ENCODE measurements at regions not wholly inside any gene's neighbourhood (a gene's known extent, or its start where the extent isn't known, plus 50 kb on each side); places are given as distances from the start of the nearest gene placed in this dataset.

DNA sequence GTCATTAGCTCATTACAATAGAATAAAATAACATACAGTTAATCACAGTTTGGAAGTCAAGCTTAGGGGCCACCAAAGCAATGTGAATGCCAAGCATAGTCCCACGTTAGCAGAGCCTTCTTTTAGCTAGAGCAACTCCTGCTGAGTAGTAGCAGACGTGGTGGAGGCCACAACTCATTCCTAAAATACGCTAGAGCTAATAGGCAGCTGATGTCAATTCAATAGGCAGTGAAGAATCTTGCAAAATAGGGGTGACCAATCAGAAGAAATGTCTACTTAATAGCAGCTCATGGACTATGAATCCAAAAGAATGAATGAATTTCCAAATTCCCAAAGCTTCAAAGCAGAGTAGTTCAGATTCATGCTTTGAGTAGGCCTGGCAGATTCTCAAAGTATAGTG, 292.9 kb upstream of the RORA start:
- TF ChIP-seq, protein P1, sequence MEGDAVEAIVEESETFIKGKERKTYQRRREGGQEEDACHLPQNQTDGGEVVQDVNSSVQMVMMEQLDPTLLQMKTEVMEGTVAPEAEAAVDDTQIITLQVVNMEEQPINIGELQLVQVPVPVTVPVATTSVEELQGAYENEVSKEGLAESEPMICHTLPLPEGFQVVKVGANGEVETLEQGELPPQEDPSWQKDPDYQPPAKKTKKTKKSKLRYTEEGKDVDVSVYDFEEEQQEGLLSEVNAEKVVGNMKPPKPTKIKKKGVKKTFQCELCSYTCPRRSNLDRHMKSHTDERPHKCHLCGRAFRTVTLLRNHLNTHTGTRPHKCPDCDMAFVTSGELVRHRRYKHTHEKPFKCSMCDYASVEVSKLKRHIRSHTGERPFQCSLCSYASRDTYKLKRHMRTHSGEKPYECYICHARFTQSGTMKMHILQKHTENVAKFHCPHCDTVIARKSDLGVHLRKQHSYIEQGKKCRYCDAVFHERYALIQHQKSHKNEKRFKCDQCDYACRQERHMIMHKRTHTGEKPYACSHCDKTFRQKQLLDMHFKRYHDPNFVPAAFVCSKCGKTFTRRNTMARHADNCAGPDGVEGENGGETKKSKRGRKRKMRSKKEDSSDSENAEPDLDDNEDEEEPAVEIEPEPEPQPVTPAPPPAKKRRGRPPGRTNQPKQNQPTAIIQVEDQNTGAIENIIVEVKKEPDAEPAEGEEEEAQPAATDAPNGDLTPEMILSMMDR (conservative IDR thresholded peaks at IDR 0.05), result no peak
- H3K27me3 Mint-ChIP-seq (ENCODE audit: low read depth), result no peaks in the 10 kb centered on the region
- H3K4me1 Mint-ChIP-seq, result peaks cover 5% of the 10 kb centered on the region
- no peak overlapping the region for H3K4me3 Mint-ChIP-seq
- H3K27ac Mint-ChIP-seq (ENCODE audit: unreplicated experiment), result no peak overlapping the region
- H3K36me3 Mint-ChIP-seq (ENCODE audit: low read depth), result no peaks in the 10 kb centered on the region
- H3K9me3 Mint-ChIP-seq, result no peaks in the 10 kb centered on the region
- no peak for DNase-seq (ENCODE audit: low read depth, low spot score)

DNA sequence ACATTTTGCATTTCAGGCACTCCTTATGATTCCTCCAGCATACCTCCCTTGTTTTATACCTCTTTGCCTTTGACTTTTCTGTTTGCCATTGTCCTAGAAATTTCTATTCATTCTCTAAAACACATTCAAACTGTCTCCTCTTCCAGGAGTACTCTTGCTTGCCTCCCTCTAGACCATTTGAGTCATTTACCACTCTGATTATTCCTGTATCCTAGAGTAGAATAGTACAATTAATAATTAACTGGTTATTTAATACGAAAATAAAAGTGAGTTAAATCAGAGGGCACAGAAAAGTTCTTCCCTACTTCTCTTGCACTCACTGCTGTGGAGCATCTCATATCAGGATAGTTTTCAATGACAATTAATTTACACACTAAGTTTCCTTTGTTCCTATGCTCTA, 290.2 kb upstream of the RORA start:
- Mint-ChIP-seq H3K27me3 (ENCODE audit: low read depth) (no peaks in the 10 kb centered on the region), H3K4me3 (no peak overlapping the region), H3K4me1 (peaks cover 5% of the 10 kb centered on the region), H3K27ac (ENCODE audit: unreplicated experiment) (no peak overlapping the region), H3K9me3 (no peaks in the 10 kb centered on the region), H3K36me3 (ENCODE audit: low read depth) (no peaks in the 10 kb centered on the region)
- no peak for DNase-seq (ENCODE audit: low read depth, low spot score)
- TF ChIP-seq, protein P1 (conservative IDR thresholded peaks at IDR 0.05), result no peak

DNA sequence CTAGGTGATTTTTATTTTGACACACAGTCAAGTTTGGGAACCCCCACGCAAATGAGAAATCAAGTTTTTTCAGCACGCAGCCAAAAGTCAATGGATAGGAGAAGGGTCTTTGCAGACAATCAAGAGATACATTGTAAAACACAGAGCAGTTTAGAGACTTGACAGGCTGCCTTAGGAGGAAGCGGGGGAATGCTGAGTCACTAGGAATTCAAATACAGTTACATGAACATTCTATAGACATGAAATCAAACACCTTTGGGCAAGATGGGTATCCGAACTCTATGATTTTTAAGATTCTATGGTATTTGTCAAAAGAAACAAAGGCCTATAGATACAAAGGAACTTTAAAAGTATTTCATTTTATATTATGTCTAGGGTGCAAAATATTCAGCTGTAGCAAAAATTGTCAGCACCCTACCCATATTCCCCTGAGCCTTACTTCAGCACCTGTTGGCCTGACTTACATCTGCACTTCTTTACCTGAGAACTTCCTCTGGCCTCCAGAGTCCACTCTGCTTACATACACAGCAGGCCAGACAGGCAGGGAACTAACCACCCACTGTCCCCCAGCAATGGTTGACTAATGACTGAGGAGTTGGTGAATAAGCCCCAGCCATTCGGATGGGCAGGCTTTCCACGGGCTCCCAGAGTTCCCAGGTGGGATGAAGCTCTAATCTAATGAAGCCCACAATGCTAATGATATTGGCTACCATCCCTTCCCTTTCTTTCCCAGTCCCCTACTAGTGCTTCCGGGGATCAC, 289.3 kb upstream of the RORA start:
- Mint-ChIP-seq H3K4me3 (no peak overlapping the region), H3K27me3 (ENCODE audit: low read depth) (no peaks in the 10 kb centered on the region), H3K36me3 (ENCODE audit: low read depth) (no peaks in the 10 kb centered on the region), H3K27ac (ENCODE audit: unreplicated experiment) (no peak overlapping the region), H3K4me1 (peaks cover 5% of the 10 kb centered on the region), H3K9me3 (no peaks in the 10 kb centered on the region)
- DNase-seq (ENCODE audit: low read depth, low spot score), result no peak
- TF ChIP-seq, protein P1 (conservative IDR thresholded peaks at IDR 0.05), result no peak

DNA sequence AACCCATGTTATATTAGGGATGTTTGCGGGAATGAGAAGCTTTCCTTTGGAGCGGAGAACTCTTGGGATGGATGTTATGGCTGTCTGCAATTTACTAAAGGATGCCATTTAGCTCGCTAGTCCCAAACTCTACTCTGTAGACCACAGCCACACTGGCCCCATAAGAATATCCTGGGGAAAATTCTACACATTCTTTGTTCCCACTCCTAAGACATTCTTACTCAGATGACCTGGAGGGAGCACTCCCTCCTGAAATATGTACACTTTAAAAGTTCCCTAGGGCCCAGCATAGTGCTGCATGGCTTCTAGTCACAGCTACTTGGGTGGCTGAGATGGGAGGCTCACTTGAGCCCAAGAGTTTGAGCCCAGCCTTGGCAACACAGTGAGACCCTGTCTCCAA, 288.7 kb upstream of the RORA start:
- Mint-ChIP-seq H3K9me3 (no peaks in the 10 kb centered on the region), H3K4me1 (peaks cover 5% of the 10 kb centered on the region), H3K27ac (ENCODE audit: unreplicated experiment) (no peak overlapping the region), H3K27me3 (ENCODE audit: low read depth) (no peaks in the 10 kb centered on the region), H3K4me3 (no peak overlapping the region), H3K36me3 (ENCODE audit: low read depth) (no peaks in the 10 kb centered on the region)
- TF ChIP-seq, protein P1 (conservative IDR thresholded peaks at IDR 0.05), result no peak
- no peak for DNase-seq (ENCODE audit: low read depth, low spot score)

DNA sequence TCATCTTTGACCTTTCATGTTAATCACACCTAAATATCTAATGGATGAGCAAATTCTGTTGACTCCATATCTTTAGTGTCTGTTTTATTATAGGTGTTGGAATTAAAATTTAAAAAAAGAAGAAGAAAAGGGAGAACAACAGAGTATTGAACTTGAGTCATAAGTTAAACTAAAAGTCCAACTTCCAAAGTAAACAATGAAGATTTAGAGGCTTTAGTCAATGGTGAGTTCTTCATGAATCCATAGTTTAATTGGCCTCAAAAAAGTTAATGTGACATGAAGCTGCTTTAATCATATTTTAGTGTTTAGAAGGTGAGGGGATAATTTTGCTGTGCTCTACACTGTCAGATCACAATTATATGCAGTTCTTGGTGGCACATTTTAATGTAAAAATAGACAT, 288.2 kb upstream of the RORA start:
- H3K27ac Mint-ChIP-seq (ENCODE audit: unreplicated experiment), result no peak overlapping the region
- H3K27me3 Mint-ChIP-seq (ENCODE audit: low read depth), result no peaks in the 10 kb centered on the region
- TF ChIP-seq, protein P1 (conservative IDR thresholded peaks at IDR 0.05), result no peak
- H3K4me1 Mint-ChIP-seq, result peaks cover 5% of the 10 kb centered on the region
- H3K36me3 Mint-ChIP-seq (ENCODE audit: low read depth), result no peaks in the 10 kb centered on the region
- no peaks in the 10 kb centered on the region for H3K9me3 Mint-ChIP-seq
- no peak overlapping the region for H3K4me3 Mint-ChIP-seq
- no peak for DNase-seq (ENCODE audit: low read depth, low spot score)
